Fibroblast of the aortic adventitia (primary cell): ENCODE measurements at regions not wholly inside any gene's neighbourhood (a gene's known extent, or its start where the extent isn't known, plus 50 kb on each side); places are given as distances from the start of the nearest gene placed in this dataset.

Source experiments
- DNase-seq: peaks from one replicate; pipeline ENCODE4 v3.0.0-alpha.2; 2010; ENCODE audit warnings: low read depth
- H3K4me3 ChIP-seq: 2 replicates; pipeline ENCODE4 v1.5.1; 2011; ENCODE audit warnings: low read depth, mild to moderate bottlenecking, control low read depth, low read length, moderate library complexity
- CTCF ChIP-seq: IDR thresholded peaks from 2 replicates; pipeline ENCODE4 v1.5.1; 2011; ENCODE audit warnings: mild to moderate bottlenecking, low read length, control low read depth, inconsistent platforms; ENCODE audit not compliant: insufficient read depth

GRCh38 chr7:109497053-109497452, 927.4 kb downstream of the DNAJB9 start:
- TF ChIP-seq CTCF = no peak
- DNase-seq = no peak

GRCh38 chr7:109498131-109498530, 928.5 kb downstream of the DNAJB9 start:
- no peak overlapping the region for H3K4me3 ChIP-seq
- no peak for DNase-seq
- no peak for TF ChIP-seq CTCF

More at GRCh38 chr7:109497053-109497452, 927.4 kb downstream of the DNAJB9 start:
- H3K4me3 ChIP-seq = no peak overlapping the region

- TF ChIP-seq CTCF = no peak
- no peak for DNase-seq
- H3K4me3 ChIP-seq = no peak overlapping the region
Observed at GRCh38 chr7:109503421-109503820, 933.7 kb downstream of the DNAJB9 start.

- TF ChIP-seq CTCF = no peak
- no peak for DNase-seq
Observed at GRCh38 chr7:109522585-109522984, 952.9 kb downstream of the DNAJB9 start.

GRCh38 chr7:109527833-109528232, 958.2 kb downstream of the DNAJB9 start:
- H3K4me3 ChIP-seq = no peak overlapping the region
- no peak for DNase-seq
- no peak for TF ChIP-seq CTCF

More at GRCh38 chr7:109522585-109522984, 952.9 kb downstream of the DNAJB9 start:
- no peak overlapping the region for H3K4me3 ChIP-seq

- DNase-seq = no peak
- no peak overlapping the region for H3K4me3 ChIP-seq
- no peak for TF ChIP-seq CTCF
Observed at GRCh38 chr7:109529712-109530111, 960.0 kb downstream of the DNAJB9 start.

- no peak for TF ChIP-seq CTCF
- no peak for DNase-seq
- no peak overlapping the region for H3K4me3 ChIP-seq
Observed at GRCh38 chr7:109532262-109532992, 962.8 kb downstream of the DNAJB9 start.
